Activated CD4-positive, alpha-beta memory T cell treated with anti-CD3 and anti-CD28 coated beads for 36 hours (primary cell): ENCODE measurements at regions not wholly inside any gene's neighbourhood (a gene's known extent, or its start where the extent isn't known, plus 50 kb on each side); places are given as distances from the start of the nearest gene placed in this dataset.

Source experiments
- CTCF ChIA-PET: fragments of 350-600 bp; sonication (Branson Sonifier 250); formaldehyde crosslinking; loops from one replicate; lab custom pipeline; 2021; ENCODE audit warnings: antibody characterized with exemption, inconsistent platforms; lab: Charles Lee
- POLR2A ChIA-PET: fragments of 350-600 bp; sonication (Branson Sonifier 250); formaldehyde crosslinking; loops from one replicate; lab custom pipeline; 2021; ENCODE audit warnings: antibody characterized with exemption; lab: Charles Lee
- DNase-seq: peaks from one replicate; pipeline ENCODE4 v3.0.0-alpha.2; 2020
- H3K27ac Mint-ChIP-seq: one replicate; pipeline ENCODE4 v1.8.0; 2021; ENCODE audit warnings: mixed read lengths
- H3K27me3 Mint-ChIP-seq: one replicate; pipeline ENCODE4 v1.8.0; 2021; ENCODE audit warnings: mixed read lengths
- H3K36me3 Mint-ChIP-seq: one replicate; pipeline ENCODE4 v1.8.0; 2021; ENCODE audit warnings: mixed read lengths
- H3K4me1 Mint-ChIP-seq: one replicate; pipeline ENCODE4 v1.8.0; 2021; ENCODE audit warnings: low read depth, mixed read lengths
- H3K4me3 Mint-ChIP-seq: one replicate; pipeline ENCODE4 v1.8.0; 2021; ENCODE audit warnings: mild to moderate bottlenecking, mixed read lengths
- H3K9me3 Mint-ChIP-seq: one replicate; pipeline ENCODE4 v1.8.0; 2021; ENCODE audit warnings: mixed read lengths
- intact Hi-C: fragments of 100-400 bp; cut with micrococcal nuclease; formaldehyde crosslinking; loops from one replicate; pipeline ENCODE4 v1.15.1; 2023

DNA sequence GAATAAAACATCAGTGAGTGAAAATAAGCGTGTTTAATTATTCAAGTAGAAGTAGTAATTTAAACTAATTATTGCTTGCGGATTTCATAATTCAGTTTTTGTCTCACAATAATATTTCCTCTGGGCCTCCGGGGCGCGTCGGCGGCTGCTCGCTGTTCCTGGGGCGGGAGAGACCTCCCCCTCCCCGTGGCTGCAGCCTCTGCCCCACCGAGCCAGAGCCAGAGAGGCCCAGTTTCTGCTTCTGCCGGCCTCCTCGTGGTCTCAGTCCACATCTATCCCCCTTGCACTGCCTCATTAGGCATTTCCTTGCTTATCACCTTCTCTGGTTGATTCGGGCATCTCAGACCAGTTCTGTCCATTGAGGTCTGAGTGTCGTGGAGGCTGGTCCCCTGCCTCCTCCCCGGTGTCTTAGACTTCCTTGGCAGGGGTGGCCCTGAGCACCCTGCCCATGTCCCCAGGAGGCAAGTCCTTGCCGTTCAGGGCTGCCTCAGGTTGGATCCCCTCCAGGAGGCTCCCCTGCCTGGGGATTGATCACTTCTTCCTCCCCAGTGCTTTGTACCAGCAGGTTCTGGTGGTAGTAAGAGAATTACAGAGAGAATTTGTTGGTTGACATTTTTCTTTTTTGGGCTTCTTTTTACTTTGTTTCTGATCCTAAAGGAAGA lies 78.0 kb downstream of the SLC25A47 start:
- CTCF ChIA-PET, result no interaction called here
- H3K36me3 Mint-ChIP-seq, result no peaks in the 10 kb centered on the region
- no peaks in the 10 kb centered on the region for H3K9me3 Mint-ChIP-seq
- H3K27ac Mint-ChIP-seq, result no peak overlapping the region
- DNase-seq, result no peak
- H3K4me1 Mint-ChIP-seq, result peaks cover 13% of the 10 kb centered on the region
- H3K27me3 Mint-ChIP-seq, result no peaks in the 10 kb centered on the region
- intact Hi-C loops, result no loop called here
- POLR2A ChIA-PET, result no interaction called here
- no peak overlapping the region for H3K4me3 Mint-ChIP-seq

DNA sequence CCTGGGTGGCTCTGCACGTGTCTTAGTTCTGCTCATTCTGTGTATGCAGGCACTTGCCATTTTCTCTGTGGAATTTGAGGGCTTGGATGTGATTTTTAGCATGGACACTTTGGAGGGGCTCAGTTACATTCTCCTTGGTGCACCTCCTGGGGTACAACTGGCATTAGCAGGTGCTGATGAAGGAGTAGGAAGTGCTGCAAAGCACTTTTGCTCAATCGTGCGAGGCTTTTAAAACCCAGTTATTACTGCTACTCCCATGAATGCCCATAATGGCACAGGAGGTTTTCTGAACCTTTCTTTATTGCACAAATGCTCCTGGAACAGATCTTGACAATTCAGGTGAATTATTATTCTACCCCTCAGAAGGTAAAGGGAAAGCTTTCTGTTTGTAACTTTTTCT lies 78.7 kb downstream of the SLC25A47 start:
- Mint-ChIP-seq H3K36me3 (no peaks in the 10 kb centered on the region), H3K27me3 (no peaks in the 10 kb centered on the region), H3K4me1 (peaks cover 20% of the 10 kb centered on the region), H3K9me3 (no peaks in the 10 kb centered on the region), H3K4me3 (no peak overlapping the region), H3K27ac (no peak overlapping the region)
- DNase-seq, result no peak
- CTCF ChIA-PET, result interaction anchor here (0.6 to 1.3 kb wide), 3 partner anchors 215 to 455 kb away, joined by 3 to 5 read pairs (median 3); no protein-coding TSS in a partner anchor
- POLR2A ChIA-PET, result no interaction called here
- intact Hi-C loops, result no loop called here

- POLR2A ChIA-PET, result no interaction called here
- Mint-ChIP-seq H3K27me3 (no peaks in the 10 kb centered on the region), H3K9me3 (no peaks in the 10 kb centered on the region), H3K4me3 (no peak overlapping the region), H3K27ac (no peak overlapping the region), H3K4me1 (peaks cover 27% of the 10 kb centered on the region), H3K36me3 (no peaks in the 10 kb centered on the region)
- CTCF ChIA-PET, result interaction anchor here (0.7 to 1.3 kb wide), 3 partner anchors 214 to 250 kb away, joined by 3 to 5 read pairs (median 5); no protein-coding TSS in a partner anchor
- intact Hi-C loops, result no loop called here
- no peak for DNase-seq
These were observed 79.5 kb downstream of the SLC25A47 start for GRCh38 chr14:100402631-100403030.

DNA sequence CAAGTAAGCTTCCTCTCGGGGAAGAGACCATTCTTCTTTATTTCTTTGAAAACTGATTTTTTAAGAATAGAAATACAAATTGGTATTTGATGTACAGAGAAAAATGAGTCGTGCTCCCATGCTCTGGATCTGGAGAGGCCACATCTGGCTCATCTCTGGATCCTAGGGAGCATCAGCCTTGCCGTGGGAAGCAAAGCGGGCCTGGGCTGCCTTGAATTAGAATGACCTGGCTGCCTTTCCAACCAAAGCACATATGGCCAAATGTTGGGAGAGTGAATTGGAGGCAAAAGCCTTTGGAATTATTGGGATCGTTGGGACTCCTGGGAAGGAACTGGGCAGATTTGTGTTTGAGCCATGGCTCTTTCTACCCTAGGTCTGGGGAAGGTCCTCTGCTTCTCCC lies 80.0 kb downstream of the SLC25A47 start:
- Mint-ChIP-seq H3K27me3 (no peaks in the 10 kb centered on the region), H3K9me3 (no peaks in the 10 kb centered on the region), H3K36me3 (no peaks in the 10 kb centered on the region), H3K27ac (no peak overlapping the region), H3K4me1 (peaks cover 30% of the 10 kb centered on the region), H3K4me3 (no peak overlapping the region)
- intact Hi-C loops, result no loop called here
- CTCF ChIA-PET, result interaction anchor here (0.6 to 0.9 kb wide), 3 partner anchors 12 to 243 kb away, joined by 3 to 5 read pairs (median 4); no protein-coding TSS in a partner anchor
- DNase-seq, result no peak
- POLR2A ChIA-PET, result no interaction called here

DNA sequence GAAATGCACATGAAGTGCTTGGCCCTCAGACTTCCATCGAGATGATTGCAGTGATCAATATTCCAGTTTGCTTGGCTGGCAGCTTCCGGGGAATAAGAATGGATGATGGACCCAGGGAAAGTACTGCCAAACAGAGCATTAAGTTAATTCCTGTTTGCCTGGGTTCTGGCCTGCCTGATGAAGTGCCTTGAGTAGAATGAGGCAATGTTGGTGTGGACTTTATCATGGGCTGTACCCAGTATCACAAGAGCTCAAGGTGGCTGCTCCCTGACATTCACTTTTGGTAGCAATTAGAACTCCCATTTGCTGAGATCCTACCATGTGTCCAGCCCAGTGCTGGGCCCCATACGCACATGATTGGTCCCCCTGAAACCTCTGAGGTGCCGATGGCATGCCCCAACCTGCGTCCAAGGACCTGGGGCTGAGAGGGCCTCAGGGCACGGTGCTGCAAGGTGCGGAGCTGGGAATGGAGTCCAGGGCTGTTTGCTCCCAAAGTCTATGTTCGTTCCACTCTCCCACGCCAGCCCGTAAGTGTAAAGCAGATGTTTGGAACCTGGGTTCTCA lies 80.7 kb downstream of the SLC25A47 start:
- Mint-ChIP-seq H3K4me3 (no peak overlapping the region), H3K9me3 (no peaks in the 10 kb centered on the region), H3K36me3 (no peaks in the 10 kb centered on the region), H3K27me3 (no peaks in the 10 kb centered on the region), H3K4me1 (peaks cover 30% of the 10 kb centered on the region), H3K27ac (no peak overlapping the region)
- ChIA-PET CTCF (interaction anchor here (0.6 to 1.3 kb wide), 3 partner anchors 11 to 22 kb away, joined by 3 to 4 read pairs (median 3); no protein-coding TSS in a partner anchor), POLR2A (no interaction called here)
- intact Hi-C loops, result no loop called here
- no peak for DNase-seq

DNA sequence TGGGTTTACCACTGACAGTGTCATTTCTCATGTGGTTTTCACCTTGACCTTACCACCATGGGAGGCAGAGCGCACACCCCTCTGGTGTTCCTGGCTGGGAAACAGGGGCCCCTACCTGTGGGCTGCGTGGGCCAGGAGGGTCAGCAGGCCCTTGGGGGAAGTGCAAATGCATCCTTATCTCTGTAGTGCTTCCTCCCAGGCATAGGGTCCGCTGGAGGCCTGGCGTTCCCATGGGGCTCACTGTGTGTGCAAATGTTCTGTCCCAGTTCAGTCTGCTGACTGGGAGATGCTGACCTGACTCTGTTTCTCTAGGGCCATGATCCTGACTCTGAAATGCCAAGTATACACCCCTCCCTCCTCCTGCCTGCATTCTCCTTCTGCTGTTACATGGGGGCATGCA lies 81.3 kb downstream of the SLC25A47 start:
- intact Hi-C loops, result no loop called here

DNA sequence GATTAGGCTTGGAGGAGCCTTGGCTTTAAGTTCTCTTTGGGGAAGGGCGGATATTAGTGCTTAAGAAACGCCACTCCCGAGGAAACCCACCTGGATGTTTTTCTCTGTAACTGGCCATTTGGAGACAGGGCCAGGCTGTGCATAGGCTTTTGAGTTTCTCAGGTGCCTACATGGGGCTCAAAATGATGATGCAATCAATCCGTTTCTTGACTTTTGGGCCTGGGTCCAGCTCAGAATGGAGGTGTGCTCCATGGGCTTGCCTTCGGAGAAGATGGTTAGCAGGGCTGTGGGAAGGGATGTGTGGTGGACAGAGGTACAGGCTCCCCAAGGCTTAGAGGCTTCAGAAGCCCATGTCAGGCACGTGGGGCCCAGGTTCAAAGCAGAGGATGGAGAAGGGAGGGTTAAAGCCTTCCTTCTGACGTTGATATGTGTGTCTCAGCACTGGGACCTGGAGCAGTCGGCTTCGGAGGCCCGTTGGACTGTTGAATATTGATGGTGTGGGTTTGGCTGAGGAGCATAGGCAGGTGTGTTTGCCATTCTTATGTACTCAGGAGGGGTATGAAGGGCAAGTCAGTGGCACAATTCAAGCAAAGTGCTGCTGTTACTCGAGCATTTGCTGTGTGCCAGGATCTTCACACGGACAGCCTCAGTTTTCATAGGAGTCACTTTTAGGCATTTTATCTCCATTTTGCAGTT lies 82.8 kb downstream of the SLC25A47 start:
- POLR2A ChIA-PET, result no interaction called here
- intact Hi-C loops, result no loop called here
- CTCF ChIA-PET, result interaction anchor here (1.3 kb wide), 1 partner anchor 240 kb away, joined by 4 read pairs; no protein-coding TSS in a partner anchor
- H3K4me1 Mint-ChIP-seq, result peaks cover 30% of the 10 kb centered on the region
- H3K27ac Mint-ChIP-seq, result no peak overlapping the region
- H3K27me3 Mint-ChIP-seq, result no peaks in the 10 kb centered on the region
- no peak for DNase-seq
- H3K9me3 Mint-ChIP-seq, result no peaks in the 10 kb centered on the region
- no peak overlapping the region for H3K4me3 Mint-ChIP-seq
- H3K36me3 Mint-ChIP-seq, result no peaks in the 10 kb centered on the region

More for the DNA sequence above, 81.3 kb downstream of the SLC25A47 start:
- Mint-ChIP-seq H3K4me1 (peaks cover 30% of the 10 kb centered on the region), H3K4me3 (no peak overlapping the region), H3K36me3 (no peaks in the 10 kb centered on the region), H3K9me3 (no peaks in the 10 kb centered on the region), H3K27ac (no peak overlapping the region), H3K27me3 (no peaks in the 10 kb centered on the region)
- ChIA-PET CTCF (interaction anchor here (1.3 kb wide), 1 partner anchor 23 kb away, joined by 3 read pairs; no protein-coding TSS in a partner anchor), POLR2A (no interaction called here)
- DNase-seq, result no peak

- no peak overlapping the region for H3K4me3 Mint-ChIP-seq
- H3K27ac Mint-ChIP-seq, result no peak overlapping the region
- ChIA-PET CTCF (interaction anchor here (0.8 to 1.3 kb wide), 2 partner anchors 160 to 239 kb away, joined by 3 to 4 read pairs; no protein-coding TSS in a partner anchor), POLR2A (no interaction called here)
- peak; percentile 55 for DNase-seq
- no peaks in the 10 kb centered on the region for H3K27me3 Mint-ChIP-seq
- H3K36me3 Mint-ChIP-seq, result no peaks in the 10 kb centered on the region
- H3K4me1 Mint-ChIP-seq, result peaks cover 30% of the 10 kb centered on the region
- intact Hi-C loops, result no loop called here
- no peaks in the 10 kb centered on the region for H3K9me3 Mint-ChIP-seq
These were observed 83.5 kb downstream of the SLC25A47 start for GRCh38 chr14:100406505-100407131.

DNA sequence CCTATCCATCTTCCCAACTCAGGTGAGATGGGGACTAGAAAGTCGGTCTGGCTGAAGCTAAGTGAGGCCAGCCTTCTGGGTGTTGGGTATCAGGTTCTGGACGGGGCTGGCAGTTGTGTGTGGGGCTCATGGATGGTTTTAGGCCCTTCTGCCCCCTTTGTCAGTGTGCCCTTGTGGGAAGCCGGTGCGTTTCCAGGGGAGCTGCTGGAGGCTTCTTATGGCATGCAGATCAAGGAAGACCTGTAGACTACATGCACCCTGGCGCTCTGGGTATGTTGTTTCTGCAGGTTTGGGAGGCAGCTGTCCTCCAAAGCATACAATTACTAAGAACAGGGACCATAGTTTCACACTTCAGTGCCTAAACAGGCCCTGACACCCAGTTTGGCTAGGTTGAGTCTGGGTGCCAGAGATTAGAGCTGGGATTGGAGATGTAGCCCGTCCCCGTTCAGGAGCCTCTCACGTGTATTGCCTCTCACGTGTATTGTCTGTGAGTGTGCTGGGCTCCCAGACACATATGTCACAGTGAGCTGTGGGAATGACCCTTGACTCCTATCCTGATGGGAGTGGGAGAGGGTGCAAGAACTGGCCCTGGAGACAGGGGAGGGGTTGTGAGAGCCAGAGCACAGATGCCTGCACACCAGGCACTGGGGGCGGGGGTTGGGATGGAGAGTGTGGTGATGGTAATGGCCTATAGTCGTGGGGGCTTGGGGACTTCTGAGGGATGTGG lies 84.4 kb downstream of the SLC25A47 start:
- peaks cover 30% of the 10 kb centered on the region for H3K4me1 Mint-ChIP-seq
- ChIA-PET POLR2A (no interaction called here), CTCF (interaction anchor here (0.8 kb wide), 1 partner anchor 161 kb away, joined by 3 read pairs; no protein-coding TSS in a partner anchor)
- H3K9me3 Mint-ChIP-seq, result no peaks in the 10 kb centered on the region
- intact Hi-C loops, result no loop called here
- H3K27me3 Mint-ChIP-seq, result no peaks in the 10 kb centered on the region
- H3K36me3 Mint-ChIP-seq, result no peaks in the 10 kb centered on the region
- DNase-seq, result no peak
- H3K27ac Mint-ChIP-seq, result no peak overlapping the region
- H3K4me3 Mint-ChIP-seq, result no peak overlapping the region

DNA sequence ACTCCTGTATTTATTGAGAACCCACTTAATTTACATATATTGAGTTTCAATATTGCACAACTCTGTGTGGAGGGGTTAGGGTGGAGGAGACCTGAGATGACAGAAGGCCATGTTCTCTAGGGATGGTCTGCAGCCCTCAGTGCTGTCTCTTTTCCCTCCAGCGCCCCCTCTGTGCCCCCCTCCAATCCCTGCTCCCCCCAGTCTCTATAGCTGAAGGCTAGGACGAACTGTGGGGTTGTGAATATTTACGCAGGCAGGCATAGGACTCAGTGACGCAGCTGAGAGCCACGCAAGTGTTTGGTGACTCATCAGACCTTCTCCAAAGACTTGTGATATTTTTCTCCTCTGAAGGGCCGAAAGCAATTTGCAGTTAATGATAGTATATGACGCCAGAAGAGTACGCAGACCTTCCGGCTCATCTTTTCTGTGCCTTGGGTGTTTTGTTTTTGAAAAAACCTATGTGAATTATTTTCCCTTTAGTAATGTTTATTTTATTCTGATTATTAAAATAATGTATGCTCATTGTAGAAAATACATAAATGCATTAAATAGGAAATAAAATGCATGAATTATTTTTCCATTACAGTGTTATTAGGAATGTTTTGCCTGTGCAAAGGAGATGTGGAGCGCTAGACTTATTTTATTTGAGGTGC lies 85.3 kb downstream of the SLC25A47 start:
- ChIA-PET CTCF (interaction anchor here (0.6 to 2.4 kb wide), 3 partner anchors 25 to 237 kb away, joined by 3 to 6 read pairs (median 3); no protein-coding TSS in a partner anchor), POLR2A (no interaction called here)
- H3K36me3 Mint-ChIP-seq, result no peaks in the 10 kb centered on the region
- intact Hi-C loops, result no loop called here
- no peak overlapping the region for H3K27ac Mint-ChIP-seq
- no peaks in the 10 kb centered on the region for H3K9me3 Mint-ChIP-seq
- H3K27me3 Mint-ChIP-seq, result no peaks in the 10 kb centered on the region
- no peak for DNase-seq
- no peak overlapping the region for H3K4me3 Mint-ChIP-seq
- H3K4me1 Mint-ChIP-seq, result peaks cover 30% of the 10 kb centered on the region

- Mint-ChIP-seq H3K9me3 (no peaks in the 10 kb centered on the region), H3K36me3 (no peaks in the 10 kb centered on the region), H3K4me1 (peaks cover 30% of the 10 kb centered on the region), H3K4me3 (no peak overlapping the region), H3K27ac (no peak overlapping the region), H3K27me3 (no peaks in the 10 kb centered on the region)
- DNase-seq, result no peak
- CTCF ChIA-PET, result interaction anchor here (0.6 to 2.4 kb wide), 4 partner anchors 23 to 237 kb away, joined by 3 to 6 read pairs (median 3); no protein-coding TSS in a partner anchor
- intact Hi-C loops, result no loop called here
- POLR2A ChIA-PET, result no interaction called here
These were observed 85.8 kb downstream of the SLC25A47 start for GRCh38 chr14:100409003-100409360.
